Keratinocyte (primary cell): ENCODE measurements at regions not wholly inside any gene's neighbourhood (a gene's known extent, or its start where the extent isn't known, plus 50 kb on each side); places are given as distances from the start of the nearest gene placed in this dataset.

Experiments used
- DNase-seq: peaks from one replicate; pipeline ENCODE4 v3.0.0-alpha.2; 2011; ENCODE audit warnings: low read depth, missing footprints, low spot score
- FAIRE-seq: peaks from 2 replicates; lab custom pipeline; 2011; peaks lifted over from hg19 to GRCh38; lab: Jason Lieb, UNC
- H2AFZ ChIP-seq: 2 replicates; pipeline ENCODE4 v1.6.0; 2012; ENCODE audit warnings: low read length, control low read depth, inconsistent platforms; ENCODE audit not compliant: control insufficient read depth
- H3K27ac ChIP-seq: 2 replicates; pipeline ENCODE4 v1.5.1; 2011; ENCODE audit warnings: low read length; ENCODE audit not compliant: control insufficient read depth, insufficient read depth
- H3K27me3 ChIP-seq: 3 replicates; pipeline ENCODE4 v1.6.0; 2011; ENCODE audit warnings: low read length; ENCODE audit not compliant: control insufficient read depth, insufficient read depth; ENCODE audit errors: extremely low read depth
- H3K36me3 ChIP-seq, 2 experiments: 2 replicates in 1 of 2; 3 replicates in 1 of 2; pipeline ENCODE4 v1.5.1; 2011; ENCODE audit warnings: low read length in 2 of 2, mild to moderate bottlenecking in 1 of 2; ENCODE audit not compliant: control insufficient read depth in 2 of 2, insufficient read depth in 2 of 2; ENCODE audit errors: extremely low read depth in 1 of 2
- H3K4me1 ChIP-seq: 3 replicates; pipeline ENCODE4 v1.5.1; 2011; ENCODE audit warnings: low read length; ENCODE audit not compliant: control insufficient read depth, insufficient read depth; ENCODE audit errors: extremely low read depth
- H3K4me2 ChIP-seq: 3 replicates; pipeline ENCODE4 v1.6.0; 2011; ENCODE audit warnings: low read depth, low read length; ENCODE audit not compliant: control insufficient read depth, insufficient read depth; ENCODE audit errors: extremely low read depth
- H3K4me3 ChIP-seq, 3 experiments: fragments of 200-600 bp in 1 of 3; sonication (generic) in 1 of 3; 2 replicates in 2 of 3; 3 replicates in 1 of 3; pipeline ENCODE4 v1.5.1; 2011 to 2016; ENCODE audit warnings: low read length in 3 of 3, mild to moderate bottlenecking in 3 of 3, control low read depth in 2 of 3, inconsistent platforms in 1 of 3, low read depth in 1 of 3, mixed read lengths in 1 of 3, mixed run types in 1 of 3, moderate library complexity in 1 of 3; ENCODE audit not compliant: control insufficient read depth in 2 of 3, insufficient read depth in 2 of 3; ENCODE audit errors: extremely low read depth in 1 of 3
- H3K79me2 ChIP-seq: 2 replicates; pipeline ENCODE4 v1.6.0; 2012; ENCODE audit warnings: low read length; ENCODE audit not compliant: control insufficient read depth, insufficient read depth
- H3K9ac ChIP-seq: 3 replicates; pipeline ENCODE4 v1.6.0; 2011; ENCODE audit warnings: low read length; ENCODE audit not compliant: control insufficient read depth, insufficient read depth; ENCODE audit errors: extremely low read depth
- H3K9me1 ChIP-seq: 3 replicates; pipeline ENCODE4 v1.6.0; 2011; ENCODE audit warnings: low read length; ENCODE audit not compliant: control insufficient read depth, insufficient read depth; ENCODE audit errors: extremely low read depth
- H3K9me3 ChIP-seq: 2 replicates; pipeline ENCODE4 v1.5.1; 2012; ENCODE audit warnings: low read depth, low read length; ENCODE audit not compliant: control insufficient read depth
- H4K20me1 ChIP-seq: 3 replicates; pipeline ENCODE4 v1.6.0; 2011; ENCODE audit warnings: low read length; ENCODE audit not compliant: control insufficient read depth, insufficient read depth; ENCODE audit errors: extremely low read depth
- EZH2 ChIP-seq: IDR thresholded peaks from one replicate; pipeline ENCODE4 v1.6.1; 2012; ENCODE audit warnings: inconsistent platforms, mild to moderate bottlenecking, low read length, moderate library complexity
- dilution Hi-C: fragments of 300-500 bp; cut with MboI; formaldehyde crosslinking; loops from one replicate; pipeline ENCODE4 v1.7.0; 2020; ENCODE audit warnings: low sequenced_read_pairs; ENCODE audit not compliant: extremely low pct_ligation_motif_present
- TF ChIP-seq, protein P1 (sequence below), 3 experiments: IDR thresholded peaks in 1 of 3; conservative IDR thresholded peaks in 1 of 3; optimal IDR thresholded peaks in 1 of 3; 2 replicates in 2 of 3; 3 replicates in 1 of 3; pipeline versions ENCODE3 to v1.5.1; 2011; ENCODE audit warnings: low read length in 3 of 3, mild to moderate bottlenecking in 3 of 3, moderate library complexity in 2 of 3, control low read depth in 1 of 3, inconsistent platforms in 1 of 3; ENCODE audit not compliant: insufficient read depth in 2 of 3; ENCODE audit errors: extremely low read depth in 1 of 3

DNA sequence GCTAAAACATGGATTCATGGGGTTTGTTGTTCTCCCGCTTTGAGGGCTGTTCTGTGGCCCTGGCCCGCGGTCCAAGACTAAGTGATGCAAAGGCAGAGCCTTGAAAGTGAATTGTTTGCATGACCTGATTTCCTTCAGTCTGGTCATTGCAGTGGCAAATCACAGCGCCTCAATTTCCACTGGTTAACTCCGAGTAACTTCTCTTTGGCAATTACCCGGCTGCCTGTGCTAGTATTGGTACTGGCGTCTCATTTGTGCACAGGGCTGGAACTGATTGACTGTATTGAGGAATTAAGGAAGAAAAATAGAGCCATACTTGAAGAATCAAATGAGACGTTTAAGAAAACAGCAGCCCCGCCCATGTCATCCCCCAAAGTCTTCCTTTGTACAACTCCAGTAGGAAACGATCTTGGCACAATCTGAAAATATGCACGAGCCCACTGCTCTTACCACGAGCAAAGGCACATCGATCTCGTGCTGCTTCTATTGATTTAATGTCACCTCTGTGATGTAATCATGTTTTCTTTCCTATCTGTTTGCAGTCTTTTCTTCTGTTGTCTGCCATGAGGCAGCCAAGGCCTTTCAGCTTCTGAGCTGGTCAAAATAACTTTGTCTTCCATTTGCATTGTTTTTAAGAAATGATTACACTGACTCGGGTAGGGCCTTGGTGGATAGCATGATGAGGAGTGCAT is 60.6 kb upstream of the SHH start:
- Histone ChIP-seq H3K4me1 (no peaks in the 10 kb centered on the region), H2AFZ (no peak overlapping the region), H3K36me3 (no peaks in the 10 kb centered on the region), H3K27ac (no peak overlapping the region), H4K20me1 (no peaks in the 10 kb centered on the region), H3K9me3 (no peaks in the 10 kb centered on the region), H3K27me3 (no peaks in the 10 kb centered on the region), H3K9me1 (no peaks in the 10 kb centered on the region), H3K4me3 (no peak overlapping the region), H3K79me2 (no peaks in the 10 kb centered on the region), H3K4me2 (no peak overlapping the region), H3K9ac (no peak overlapping the region)
- no peak for FAIRE-seq
- no peak for TF ChIP-seq EZH2
- TF ChIP-seq, protein P1, sequence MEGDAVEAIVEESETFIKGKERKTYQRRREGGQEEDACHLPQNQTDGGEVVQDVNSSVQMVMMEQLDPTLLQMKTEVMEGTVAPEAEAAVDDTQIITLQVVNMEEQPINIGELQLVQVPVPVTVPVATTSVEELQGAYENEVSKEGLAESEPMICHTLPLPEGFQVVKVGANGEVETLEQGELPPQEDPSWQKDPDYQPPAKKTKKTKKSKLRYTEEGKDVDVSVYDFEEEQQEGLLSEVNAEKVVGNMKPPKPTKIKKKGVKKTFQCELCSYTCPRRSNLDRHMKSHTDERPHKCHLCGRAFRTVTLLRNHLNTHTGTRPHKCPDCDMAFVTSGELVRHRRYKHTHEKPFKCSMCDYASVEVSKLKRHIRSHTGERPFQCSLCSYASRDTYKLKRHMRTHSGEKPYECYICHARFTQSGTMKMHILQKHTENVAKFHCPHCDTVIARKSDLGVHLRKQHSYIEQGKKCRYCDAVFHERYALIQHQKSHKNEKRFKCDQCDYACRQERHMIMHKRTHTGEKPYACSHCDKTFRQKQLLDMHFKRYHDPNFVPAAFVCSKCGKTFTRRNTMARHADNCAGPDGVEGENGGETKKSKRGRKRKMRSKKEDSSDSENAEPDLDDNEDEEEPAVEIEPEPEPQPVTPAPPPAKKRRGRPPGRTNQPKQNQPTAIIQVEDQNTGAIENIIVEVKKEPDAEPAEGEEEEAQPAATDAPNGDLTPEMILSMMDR (optimal IDR thresholded peaks at IDR 0.05 in 1 of 3, IDR thresholded peaks at IDR 0.05 in 1 of 3, conservative IDR thresholded peaks at IDR 0.05 in 1 of 3; ENCODE audit: extremely low read depth in 1 of 3, insufficient read depth in 2 of 3, low read length in 3 of 3): no peak
- no peak for DNase-seq
- dilution Hi-C loops: no loop called here

DNA sequence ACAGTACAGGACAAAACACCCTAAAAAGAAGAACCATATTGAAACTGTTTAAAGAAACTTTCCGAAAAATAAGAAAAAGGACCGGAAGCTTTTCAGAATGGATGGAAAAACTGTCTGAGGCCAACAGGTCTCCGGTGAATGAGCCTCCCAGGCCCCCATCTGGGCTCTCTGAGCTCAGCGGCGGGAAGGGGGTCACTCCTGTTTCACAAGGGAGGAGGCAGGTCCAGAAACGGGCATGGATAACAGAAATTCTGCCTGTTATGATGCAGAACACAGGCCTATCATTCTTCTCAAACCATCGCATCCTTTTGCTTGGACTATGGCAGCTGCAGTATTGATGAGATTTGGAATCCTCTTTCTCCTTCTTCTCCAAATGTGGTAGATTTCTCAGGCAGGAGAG is 58.9 kb upstream of the SHH start:
- H3K9me1 ChIP-seq: no peaks in the 10 kb centered on the region
- H3K4me1 ChIP-seq: no peaks in the 10 kb centered on the region
- TF ChIP-seq EZH2: no peak
- TF ChIP-seq, protein P1 (optimal IDR thresholded peaks at IDR 0.05 in 1 of 3, IDR thresholded peaks at IDR 0.05 in 1 of 3, conservative IDR thresholded peaks at IDR 0.05 in 1 of 3; ENCODE audit: extremely low read depth in 1 of 3, insufficient read depth in 2 of 3, low read length in 3 of 3): no peak
- H4K20me1 ChIP-seq: no peaks in the 10 kb centered on the region
- no peaks in the 10 kb centered on the region for H3K9me3 ChIP-seq
- FAIRE-seq: no peak
- H3K79me2 ChIP-seq: no peaks in the 10 kb centered on the region
- no peak overlapping the region for H3K27ac ChIP-seq
- no peak overlapping the region for H3K4me3 ChIP-seq
- no peak overlapping the region for H2AFZ ChIP-seq
- no peak overlapping the region for H3K4me2 ChIP-seq
- H3K27me3 ChIP-seq: no peaks in the 10 kb centered on the region
- dilution Hi-C loops: no loop called here
- no peaks in the 10 kb centered on the region for H3K36me3 ChIP-seq
- DNase-seq: no peak
- H3K9ac ChIP-seq: no peak overlapping the region
